ENCODE measurements at regions not wholly inside any gene's neighbourhood (a gene's known extent, or its start where the extent isn't known, plus 50 kb on each side); places are given as distances from the start of the nearest gene placed in this dataset.

DNA sequence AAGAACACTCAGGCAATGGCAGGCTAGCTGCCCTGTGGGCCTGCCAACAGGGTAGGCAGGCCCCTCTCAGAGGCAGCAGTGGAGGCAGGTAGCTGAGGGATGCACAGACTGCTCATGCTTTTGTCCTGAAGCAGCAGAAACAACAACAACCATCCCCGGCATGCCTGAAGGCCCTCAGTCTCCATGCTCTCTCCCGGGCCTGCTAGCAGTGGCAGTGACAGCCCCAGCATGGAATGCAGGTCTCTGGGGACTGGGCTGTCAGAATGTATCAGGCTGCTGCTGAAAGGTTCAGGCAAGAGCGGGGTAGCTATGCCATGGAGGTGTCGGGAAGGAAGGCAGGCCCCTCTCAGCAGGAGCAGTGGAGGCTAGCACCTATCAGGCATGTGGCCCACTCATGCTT is 209.8 kb downstream of the KCNJ3 start (continued):
- TF ChIP-seq, protein P1, sequence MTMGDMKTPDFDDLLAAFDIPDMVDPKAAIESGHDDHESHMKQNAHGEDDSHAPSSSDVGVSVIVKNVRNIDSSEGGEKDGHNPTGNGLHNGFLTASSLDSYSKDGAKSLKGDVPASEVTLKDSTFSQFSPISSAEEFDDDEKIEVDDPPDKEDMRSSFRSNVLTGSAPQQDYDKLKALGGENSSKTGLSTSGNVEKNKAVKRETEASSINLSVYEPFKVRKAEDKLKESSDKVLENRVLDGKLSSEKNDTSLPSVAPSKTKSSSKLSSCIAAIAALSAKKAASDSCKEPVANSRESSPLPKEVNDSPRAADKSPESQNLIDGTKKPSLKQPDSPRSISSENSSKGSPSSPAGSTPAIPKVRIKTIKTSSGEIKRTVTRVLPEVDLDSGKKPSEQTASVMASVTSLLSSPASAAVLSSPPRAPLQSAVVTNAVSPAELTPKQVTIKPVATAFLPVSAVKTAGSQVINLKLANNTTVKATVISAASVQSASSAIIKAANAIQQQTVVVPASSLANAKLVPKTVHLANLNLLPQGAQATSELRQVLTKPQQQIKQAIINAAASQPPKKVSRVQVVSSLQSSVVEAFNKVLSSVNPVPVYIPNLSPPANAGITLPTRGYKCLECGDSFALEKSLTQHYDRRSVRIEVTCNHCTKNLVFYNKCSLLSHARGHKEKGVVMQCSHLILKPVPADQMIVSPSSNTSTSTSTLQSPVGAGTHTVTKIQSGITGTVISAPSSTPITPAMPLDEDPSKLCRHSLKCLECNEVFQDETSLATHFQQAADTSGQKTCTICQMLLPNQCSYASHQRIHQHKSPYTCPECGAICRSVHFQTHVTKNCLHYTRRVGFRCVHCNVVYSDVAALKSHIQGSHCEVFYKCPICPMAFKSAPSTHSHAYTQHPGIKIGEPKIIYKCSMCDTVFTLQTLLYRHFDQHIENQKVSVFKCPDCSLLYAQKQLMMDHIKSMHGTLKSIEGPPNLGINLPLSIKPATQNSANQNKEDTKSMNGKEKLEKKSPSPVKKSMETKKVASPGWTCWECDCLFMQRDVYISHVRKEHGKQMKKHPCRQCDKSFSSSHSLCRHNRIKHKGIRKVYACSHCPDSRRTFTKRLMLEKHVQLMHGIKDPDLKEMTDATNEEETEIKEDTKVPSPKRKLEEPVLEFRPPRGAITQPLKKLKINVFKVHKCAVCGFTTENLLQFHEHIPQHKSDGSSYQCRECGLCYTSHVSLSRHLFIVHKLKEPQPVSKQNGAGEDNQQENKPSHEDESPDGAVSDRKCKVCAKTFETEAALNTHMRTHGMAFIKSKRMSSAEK (CRISPR knock-in tag; IDR thresholded peaks at IDR 0.05; ENCODE audit: borderline replicate concordance), result no peak
- TF ChIP-seq ZNF416 (CRISPR knock-in tag; IDR thresholded peaks at IDR 0.05) (no peak), SOX15 (CRISPR knock-in tag; IDR thresholded peaks at IDR 0.05) (no peak)
- TF ChIP-seq, protein P2, sequence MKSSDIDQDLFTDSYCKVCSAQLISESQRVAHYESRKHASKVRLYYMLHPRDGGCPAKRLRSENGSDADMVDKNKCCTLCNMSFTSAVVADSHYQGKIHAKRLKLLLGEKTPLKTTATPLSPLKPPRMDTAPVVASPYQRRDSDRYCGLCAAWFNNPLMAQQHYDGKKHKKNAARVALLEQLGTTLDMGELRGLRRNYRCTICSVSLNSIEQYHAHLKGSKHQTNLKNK (CRISPR knock-in tag; IDR thresholded peaks at IDR 0.05), result no peak
